ENCODE measurements at regions not wholly inside any gene's neighbourhood (a gene's known extent, or its start where the extent isn't known, plus 50 kb on each side); places are given as distances from the start of the nearest gene placed in this dataset.

DNA sequence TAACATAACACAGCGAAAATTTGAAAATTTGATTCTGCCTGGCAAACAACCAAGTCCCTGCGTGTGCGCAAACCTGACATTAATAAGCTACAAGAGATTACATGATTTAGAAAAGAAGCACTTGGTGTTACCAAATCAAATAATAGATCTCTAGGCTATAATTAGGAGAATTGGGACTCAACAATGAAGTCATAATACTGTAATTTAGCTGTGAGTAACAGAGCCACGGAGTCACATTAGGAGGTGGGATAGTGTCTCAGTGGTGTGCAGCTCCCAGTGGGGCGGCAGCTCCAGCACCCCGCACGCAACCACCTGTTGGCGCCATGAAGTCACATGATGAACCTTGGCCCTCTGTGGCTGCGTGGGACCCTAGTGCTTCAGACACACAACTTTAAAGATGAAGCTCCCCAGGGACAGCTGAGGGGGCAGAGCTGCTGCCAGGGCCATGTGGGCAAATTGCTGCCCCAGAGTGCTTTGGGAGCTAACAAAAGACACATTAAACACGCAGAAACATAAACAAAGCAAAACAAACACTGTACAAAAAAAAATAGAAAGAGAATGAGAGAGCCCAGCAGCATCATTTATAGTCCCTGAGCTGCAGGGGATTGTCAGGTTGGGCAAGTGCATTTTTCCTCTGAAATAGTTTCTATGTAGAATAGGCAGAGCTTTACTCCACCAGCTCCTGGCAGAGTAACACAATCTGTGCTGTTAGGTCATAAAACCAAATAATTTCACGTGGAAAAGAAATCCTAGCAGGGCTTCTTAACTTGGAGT is 605.6 kb downstream of the SOX6 start:
- Histone ChIP-seq H3K4me2 (no peak overlapping the region), H3K9me3 (ENCODE audit: low read depth) (no peaks in the 10 kb centered on the region), H3K4me3 (no peak overlapping the region), H3K79me2 (no peaks in the 10 kb centered on the region), H3K36me3 (replicated peaks; ENCODE audit: insufficient read depth, low read depth) (no peaks in the 10 kb centered on the region), H3K4me1 (ENCODE audit: insufficient read depth) (peaks cover 8% of the 10 kb centered on the region), H3K9me2 (replicated peaks; ENCODE audit: insufficient read depth) (no peaks in the 10 kb centered on the region), H3K27ac (no peak overlapping the region), H2AFZ (no peak overlapping the region), H3K27me3 (no peaks in the 10 kb centered on the region), H4K20me1 (ENCODE audit: insufficient read depth, poor library complexity, severe bottlenecking) (no peaks in the 10 kb centered on the region)
- TF ChIP-seq EZH2 (IDR thresholded peaks at IDR 0.05; ENCODE audit: borderline replicate concordance) (no peak), EZH2phosphoT487 (IDR thresholded peaks at IDR 0.05; ENCODE audit: low read depth, severe bottlenecking, unreplicated experiment) (no peak)
- TF ChIP-seq, protein P1, sequence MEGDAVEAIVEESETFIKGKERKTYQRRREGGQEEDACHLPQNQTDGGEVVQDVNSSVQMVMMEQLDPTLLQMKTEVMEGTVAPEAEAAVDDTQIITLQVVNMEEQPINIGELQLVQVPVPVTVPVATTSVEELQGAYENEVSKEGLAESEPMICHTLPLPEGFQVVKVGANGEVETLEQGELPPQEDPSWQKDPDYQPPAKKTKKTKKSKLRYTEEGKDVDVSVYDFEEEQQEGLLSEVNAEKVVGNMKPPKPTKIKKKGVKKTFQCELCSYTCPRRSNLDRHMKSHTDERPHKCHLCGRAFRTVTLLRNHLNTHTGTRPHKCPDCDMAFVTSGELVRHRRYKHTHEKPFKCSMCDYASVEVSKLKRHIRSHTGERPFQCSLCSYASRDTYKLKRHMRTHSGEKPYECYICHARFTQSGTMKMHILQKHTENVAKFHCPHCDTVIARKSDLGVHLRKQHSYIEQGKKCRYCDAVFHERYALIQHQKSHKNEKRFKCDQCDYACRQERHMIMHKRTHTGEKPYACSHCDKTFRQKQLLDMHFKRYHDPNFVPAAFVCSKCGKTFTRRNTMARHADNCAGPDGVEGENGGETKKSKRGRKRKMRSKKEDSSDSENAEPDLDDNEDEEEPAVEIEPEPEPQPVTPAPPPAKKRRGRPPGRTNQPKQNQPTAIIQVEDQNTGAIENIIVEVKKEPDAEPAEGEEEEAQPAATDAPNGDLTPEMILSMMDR (IDR thresholded peaks at IDR 0.05; ENCODE audit: poor library complexity) = no peak
- no peak for DNase-seq (ENCODE audit: low spot score)
- 74% methylated on average over 11 of the region's 11 CpGs for WGBS (ENCODE audit: low lambda C conversion rate, missing lambda C conversion rate)

GRCh38 chr11:15754221-15754620 is 602.1 kb downstream of the SOX6 start:
- Histone ChIP-seq H3K27me3 (no peaks in the 10 kb centered on the region), H3K4me2 (no peak overlapping the region), H3K4me3 (no peak overlapping the region), H2AFZ (no peak overlapping the region), H3K79me2 (no peaks in the 10 kb centered on the region), H3K9me2 (replicated peaks; ENCODE audit: insufficient read depth) (no peaks in the 10 kb centered on the region), H3K4me1 (ENCODE audit: insufficient read depth) (no peaks in the 10 kb centered on the region), H3K9me3 (ENCODE audit: low read depth) (no peaks in the 10 kb centered on the region), H4K20me1 (ENCODE audit: insufficient read depth, poor library complexity, severe bottlenecking) (no peaks in the 10 kb centered on the region), H3K27ac (no peak overlapping the region), H3K36me3 (replicated peaks; ENCODE audit: insufficient read depth, low read depth) (no peaks in the 10 kb centered on the region)
- TF ChIP-seq, protein P1 (IDR thresholded peaks at IDR 0.05; ENCODE audit: poor library complexity) = no peak
- TF ChIP-seq EZH2phosphoT487 (IDR thresholded peaks at IDR 0.05; ENCODE audit: low read depth, severe bottlenecking, unreplicated experiment) (no peak), EZH2 (IDR thresholded peaks at IDR 0.05; ENCODE audit: borderline replicate concordance) (no peak)
- WGBS (ENCODE audit: low lambda C conversion rate, missing lambda C conversion rate) = 58% methylated on average over 1 of the region's 1 CpG
- no peak for DNase-seq (ENCODE audit: low spot score)

DNA sequence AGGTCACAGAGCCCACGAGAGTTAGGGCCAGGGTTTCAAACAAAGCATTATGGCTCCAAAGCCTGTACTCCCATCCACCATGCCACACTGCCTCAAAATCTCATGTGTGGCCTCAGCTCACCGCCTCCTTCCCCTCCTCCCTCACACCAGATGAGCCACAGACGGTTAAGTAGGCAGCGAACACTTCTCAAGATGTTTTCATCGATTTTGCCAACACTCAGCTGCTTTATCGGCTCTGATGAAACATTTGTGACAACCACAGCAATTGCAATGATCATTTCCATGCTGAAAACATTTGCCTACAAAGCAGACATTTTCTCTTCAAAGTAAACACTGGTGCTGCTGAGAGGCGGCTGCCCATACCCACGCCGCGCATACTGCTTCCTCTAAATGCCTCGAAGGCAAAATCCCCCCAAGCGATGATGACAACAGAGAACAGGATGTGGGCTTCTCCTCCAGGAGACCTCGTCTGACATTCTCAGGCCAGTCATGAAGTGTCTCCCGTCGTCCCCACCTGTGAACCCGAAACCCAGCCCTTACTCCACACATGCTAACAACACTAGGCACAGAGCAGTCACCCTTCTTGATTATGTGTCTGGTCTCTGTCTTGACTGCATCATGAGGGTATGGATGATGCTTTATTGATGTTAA is 599.2 kb downstream of the SOX6 start:
- Histone ChIP-seq H3K27me3 (no peaks in the 10 kb centered on the region), H3K4me1 (ENCODE audit: insufficient read depth) (no peaks in the 10 kb centered on the region), H3K4me3 (no peak overlapping the region), H3K27ac (no peak overlapping the region), H3K36me3 (replicated peaks; ENCODE audit: insufficient read depth, low read depth) (no peaks in the 10 kb centered on the region), H3K9me3 (ENCODE audit: low read depth) (no peaks in the 10 kb centered on the region), H3K79me2 (no peaks in the 10 kb centered on the region), H2AFZ (no peak overlapping the region), H3K9me2 (replicated peaks; ENCODE audit: insufficient read depth) (no peaks in the 10 kb centered on the region), H3K4me2 (no peak overlapping the region), H4K20me1 (ENCODE audit: insufficient read depth, poor library complexity, severe bottlenecking) (no peaks in the 10 kb centered on the region)
- TF ChIP-seq, protein P1 (IDR thresholded peaks at IDR 0.05; ENCODE audit: poor library complexity) = no peak
- TF ChIP-seq EZH2 (IDR thresholded peaks at IDR 0.05; ENCODE audit: borderline replicate concordance) (no peak), EZH2phosphoT487 (IDR thresholded peaks at IDR 0.05; ENCODE audit: low read depth, severe bottlenecking, unreplicated experiment) (no peak)
- WGBS (ENCODE audit: low lambda C conversion rate, missing lambda C conversion rate) = 90% methylated on average over 16 of the region's 16 CpGs
- no peak for DNase-seq (ENCODE audit: low spot score)
